ENCODE measurements at regions not wholly inside any gene's neighbourhood (a gene's known extent, or its start where the extent isn't known, plus 50 kb on each side); places are given as distances from the start of the nearest gene placed in this dataset.
A peak's percentile ranks its signal among the peaks of the same experiment; 100 is the strongest.

DNA sequence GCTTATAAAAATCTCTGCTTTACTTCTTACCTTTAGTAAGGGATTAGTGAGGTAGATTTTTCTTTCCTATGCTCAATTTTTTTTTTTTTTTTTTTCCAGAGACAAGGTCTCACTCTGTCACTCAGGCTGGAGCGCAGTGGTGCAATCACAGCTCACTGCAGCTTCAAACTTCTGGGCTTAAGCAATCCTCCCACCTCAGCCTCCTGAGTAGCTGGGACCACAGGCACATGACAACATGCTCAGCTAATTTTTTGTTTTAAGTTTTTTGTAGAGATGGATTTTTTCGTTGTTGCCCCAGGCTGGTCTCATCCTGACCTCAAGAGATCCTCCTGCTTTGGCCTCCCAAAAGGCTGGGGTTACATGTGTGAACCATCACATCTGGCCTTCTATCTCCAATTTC lies 58.9 kb upstream of the RREB1 start:
- DNase-seq (ENCODE audit: low read depth, low spot score) = no peak

DNA sequence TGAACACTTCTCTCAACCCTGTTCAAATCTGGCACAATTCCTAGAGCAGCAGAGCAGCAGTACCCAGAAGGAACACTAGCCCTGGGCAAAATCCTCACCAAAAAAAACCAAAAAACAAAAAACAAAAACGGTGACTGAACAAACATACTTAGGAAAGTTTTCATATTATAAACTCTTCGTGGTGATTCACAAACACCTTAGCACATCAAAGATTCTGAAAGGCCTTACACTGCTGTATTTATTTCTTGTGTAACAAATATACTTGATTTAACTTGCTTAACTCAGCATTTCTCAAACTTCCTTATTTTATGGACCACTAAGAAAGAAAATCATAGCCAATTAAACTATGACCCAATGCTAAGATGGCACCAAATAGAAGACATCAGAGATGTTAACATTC lies 57.8 kb upstream of the RREB1 start:
- no peak for DNase-seq (ENCODE audit: low read depth, low spot score)

DNA sequence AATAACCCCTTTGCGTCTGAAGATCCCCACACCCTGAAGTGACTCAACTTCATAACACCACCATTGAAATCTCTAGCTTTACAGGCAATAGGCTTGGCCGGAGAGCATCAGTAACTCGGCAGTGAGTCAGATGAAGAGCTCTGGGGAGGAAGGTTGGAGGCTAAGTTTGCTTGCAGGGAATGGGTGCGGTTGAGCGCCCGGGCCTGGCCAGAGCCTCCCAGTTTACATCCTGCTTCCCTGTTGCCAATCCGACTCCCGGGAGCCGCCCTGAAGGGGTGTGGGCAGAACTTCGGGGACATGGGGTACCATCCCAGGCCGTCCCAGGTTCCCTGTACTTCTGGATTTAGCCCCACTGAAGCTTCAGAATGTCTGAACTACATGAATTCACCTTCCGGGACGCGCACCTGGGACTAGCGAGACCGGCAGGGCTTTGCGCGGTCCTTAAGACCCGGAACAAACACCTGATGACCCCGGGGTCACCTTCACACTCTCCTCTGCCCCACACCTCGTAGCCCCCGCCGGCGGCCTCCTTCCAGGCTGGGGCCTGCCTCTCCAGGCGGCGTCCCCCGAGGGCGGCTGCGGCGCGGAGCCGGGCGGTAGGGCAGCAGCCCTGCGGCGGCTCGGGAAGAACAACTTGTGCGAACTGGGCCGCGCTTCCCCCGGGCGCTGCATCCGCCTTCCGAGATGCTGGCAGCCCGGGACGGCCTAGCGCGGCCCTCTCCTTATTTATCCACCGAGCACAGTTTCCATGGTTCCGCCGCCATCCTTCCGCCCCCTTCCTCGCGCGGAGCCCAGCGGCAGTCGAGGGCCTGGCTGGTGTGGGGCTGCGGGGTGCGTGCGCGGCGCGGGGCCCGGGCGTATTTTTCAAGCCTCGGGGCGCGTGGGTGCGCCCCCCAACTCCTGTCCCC lies 56.6 kb upstream of the RREB1 start:
- peak; percentile 82 for DNase-seq (ENCODE audit: low read depth, low spot score)

DNA sequence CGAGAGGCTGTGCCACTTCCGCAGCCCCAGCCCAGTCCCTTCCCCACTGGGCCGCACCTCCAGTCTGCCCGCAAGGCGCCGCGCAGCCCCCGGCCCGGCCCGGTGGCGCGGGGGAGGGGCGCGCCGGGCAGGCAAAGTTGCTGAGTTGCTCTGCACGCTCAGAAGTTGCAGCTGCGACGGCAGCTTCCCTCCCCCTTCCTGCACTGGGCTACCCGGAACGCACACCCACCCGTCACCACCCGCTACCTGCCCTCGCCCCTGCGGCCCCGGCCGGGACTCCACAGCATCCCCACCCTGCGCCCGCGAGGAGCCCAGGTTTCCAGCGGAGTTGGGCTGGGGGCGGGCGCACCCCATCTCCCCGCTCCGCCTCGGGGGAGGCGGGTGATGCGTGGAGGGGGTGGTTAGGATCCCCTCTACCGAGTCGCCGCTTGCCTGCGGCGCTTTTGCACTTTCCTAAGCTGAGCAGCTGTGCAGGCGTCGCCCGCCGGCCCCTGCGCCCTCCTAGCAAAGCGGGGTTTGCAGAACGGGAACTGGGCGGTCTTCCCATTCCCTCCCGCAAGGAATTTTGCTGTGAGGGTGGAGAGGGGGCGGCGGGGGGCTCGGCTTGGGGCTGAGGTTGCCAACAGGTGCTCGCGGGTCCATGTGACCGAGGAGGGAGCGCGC lies 55.9 kb upstream of the RREB1 start:
- peak; percentile 86 for DNase-seq (ENCODE audit: low read depth, low spot score)

DNA sequence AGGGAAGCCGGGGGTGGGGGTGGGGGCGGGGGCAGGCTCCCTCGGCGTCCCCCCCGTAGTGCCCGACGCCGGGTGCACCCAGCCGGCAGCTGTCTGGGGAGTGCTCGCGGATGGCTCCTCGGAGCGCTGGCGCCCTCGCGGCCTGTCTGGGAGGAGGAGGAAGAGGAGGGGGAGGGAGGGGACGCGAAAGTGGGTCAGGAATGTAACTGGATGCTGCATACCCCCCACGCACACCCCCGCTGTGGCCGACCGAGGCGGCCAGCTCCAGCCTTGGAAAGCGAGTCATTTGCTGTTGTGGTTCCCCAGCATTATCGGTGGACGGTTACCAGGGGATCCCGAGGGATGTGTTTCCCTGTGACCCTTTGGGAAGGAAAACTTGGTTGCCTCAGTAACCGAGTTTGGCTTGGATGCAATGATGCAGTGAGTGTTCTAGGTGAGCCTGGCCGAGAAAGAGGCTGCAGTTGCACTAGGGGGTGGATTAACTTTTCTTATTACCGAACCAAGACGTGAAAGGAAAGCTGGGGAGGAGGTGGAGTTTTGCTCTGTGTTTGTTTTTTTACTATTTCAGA lies 55.2 kb upstream of the RREB1 start:
- peak; percentile 45 for DNase-seq (ENCODE audit: low read depth, low spot score)

DNA sequence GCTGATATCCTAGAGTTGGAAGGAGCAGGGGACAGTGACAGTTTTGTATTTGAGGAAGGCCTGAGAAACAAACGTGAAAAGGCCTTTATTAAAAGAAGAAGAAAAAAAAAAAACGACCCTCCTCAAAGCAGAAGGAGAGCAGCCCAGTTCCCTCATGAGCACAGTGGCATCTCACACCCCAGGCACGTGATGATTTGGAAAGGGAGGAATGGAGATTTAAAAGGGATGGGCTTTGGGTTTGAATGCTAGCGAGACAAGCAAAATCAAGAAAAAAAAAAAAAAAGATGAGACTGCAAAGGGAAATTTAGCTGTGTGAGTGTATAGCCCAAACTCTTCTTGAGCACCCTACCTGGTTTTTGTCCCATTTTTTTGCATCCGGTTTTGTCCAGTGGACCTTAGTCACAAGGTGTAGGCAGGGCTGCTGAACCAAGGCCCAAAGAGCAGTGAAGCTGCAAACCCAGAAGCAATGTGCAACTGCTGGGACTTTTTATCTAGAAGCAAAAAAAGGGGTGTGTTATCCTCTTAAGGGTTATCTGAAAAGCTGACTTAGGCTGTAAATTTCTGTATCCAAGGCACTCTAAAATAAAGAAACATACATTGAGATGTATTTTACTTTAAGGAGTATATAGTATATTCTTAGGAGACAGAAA lies 54.5 kb upstream of the RREB1 start:
- peak; percentile 34 for DNase-seq (ENCODE audit: low read depth, low spot score)
